GM12878 (cell line): ENCODE measurements at regions not wholly inside any gene's neighbourhood (a gene's known extent, or its start where the extent isn't known, plus 50 kb on each side); places are given as distances from the start of the nearest gene placed in this dataset.

Experiments used
- ATAC-seq: fragments of 200-7000 bp; cut with Tn5 transposase; 3 replicates; pipeline ENCODE4 v1.9.1; 2020; ENCODE audit warnings: mild to moderate bottlenecking, moderate library complexity
- BruUV-seq: library from RNA; stranded (reverse); fragments of 400-500 nt; replicated peaks from 2 replicates; lab custom pipeline; 2021; lab: Mats Ljungman, UMichigan
- CTCF ChIA-PET: fragments of 300-600 bp; sonication (Branson Sonifier 250); formaldehyde crosslinking; extraction: SDS; loops from one replicate; lab custom pipeline; 2021; ENCODE audit warnings: inconsistent platforms; lab: Yijun Ruan, JAX
- POLR2A ChIA-PET: fragments of 350-600 bp; formaldehyde crosslinking; extraction: SDS; loops from one replicate; lab custom pipeline; 2021; ENCODE audit warnings: inconsistent platforms; lab: Charles Lee
- RAD21 ChIA-PET: fragments of 300-600 bp; sonication (Branson Sonifier 250); formaldehyde crosslinking; loops from one replicate; lab custom pipeline; 2023; ENCODE audit warnings: antibody characterized with exemption; ENCODE audit not compliant: unreplicated experiment; lab: Charles Lee
- SMC1A ChIA-PET: fragments of 300-600 bp; sonication (Branson Sonifier 250); formaldehyde crosslinking; loops from one replicate; lab custom pipeline; 2023; ENCODE audit not compliant: unreplicated experiment, uncharacterized antibody; lab: Charles Lee
- DNase-seq: peaks from one replicate; pipeline ENCODE4 v3.0.0-alpha.2; 2011; ENCODE audit warnings: low read depth, low spot score
- FAIRE-seq: peaks from 3 replicates; lab custom pipeline; 2011; peaks lifted over from hg19 to GRCh38; lab: Jason Lieb, UNC
- H2AFZ ChIP-seq: 2 replicates; pipeline ENCODE4 v1.6.0; 2011; ENCODE audit warnings: low read depth, low read length, control low read depth; ENCODE audit not compliant: control insufficient read depth
- H3K27ac ChIP-seq: 2 replicates; pipeline ENCODE4 v1.5.1; 2011; ENCODE audit warnings: control low read depth; ENCODE audit not compliant: control insufficient read depth, insufficient read depth
- H3K27me3 ChIP-seq, 2 experiments: replicated peaks in 1 of 2; 2 replicates each; pipeline versions ENCODE4 v1.6.0 to v1.6.1; 2011; ENCODE audit warnings: low read length in 1 of 2; ENCODE audit not compliant: control insufficient read depth in 2 of 2, insufficient read depth in 2 of 2
- H3K36me3 ChIP-seq, 2 experiments: 2 replicates each; pipeline ENCODE4 v1.5.1; 2011; ENCODE audit warnings: low read length in 1 of 2; ENCODE audit not compliant: control insufficient read depth in 2 of 2, insufficient read depth in 2 of 2
- H3K4me1 ChIP-seq: 2 replicates; pipeline ENCODE4 v1.6.1; 2011; ENCODE audit warnings: mild to moderate bottlenecking, low read length, moderate library complexity, mixed read lengths; ENCODE audit not compliant: control insufficient read depth, insufficient read depth
- H3K4me2 ChIP-seq: 2 replicates; pipeline ENCODE4 v1.6.0; 2011; ENCODE audit warnings: control low read depth; ENCODE audit not compliant: control insufficient read depth, insufficient read depth
- H3K4me3 ChIP-seq: fragments of 200-600 bp; sonication (generic); 2 replicates; pipeline ENCODE4 v1.5.1; 2016
- H3K79me2 ChIP-seq: 2 replicates; pipeline ENCODE4 v1.6.0; 2011; ENCODE audit warnings: low read length; ENCODE audit not compliant: control insufficient read depth, insufficient read depth
- H3K9ac ChIP-seq: 2 replicates; pipeline ENCODE4 v1.8.0; 2011; ENCODE audit warnings: low read length, control low read depth, mixed read lengths; ENCODE audit not compliant: control insufficient read depth, insufficient read depth
- H3K9me3 ChIP-seq: replicated peaks from 3 replicates; pipeline ENCODE4 v1.5.1; 2011; ENCODE audit warnings: mild to moderate bottlenecking, low read length; ENCODE audit not compliant: control insufficient read depth, insufficient read depth
- H4K20me1 ChIP-seq: 2 replicates; pipeline ENCODE4 v1.6.0; 2011; ENCODE audit not compliant: control insufficient read depth, insufficient read depth
- BCLAF1 ChIP-seq: fragments of 450-650 bp; IDR thresholded peaks from 2 replicates; pipeline ENCODE4 v1.6.1; 2017; ENCODE audit warnings: antibody characterized with exemption, mild to moderate bottlenecking, moderate library complexity
- BHLHE40 ChIP-seq, 2 experiments: fragments of 450-650 bp in 1 of 2; IDR thresholded peaks; 2 replicates each; pipeline ENCODE4 v1.6.1; 2011 to 2017; ENCODE audit warnings: low read depth in 2 of 2, borderline replicate concordance in 1 of 2, improper control_type of control experiment in 1 of 2, low read length in 1 of 2, mild to moderate bottlenecking in 1 of 2
- CBX5 ChIP-seq: sonication (generic); IDR thresholded peaks from 2 replicates; pipeline ENCODE4 v1.6.1; 2016; ENCODE audit warnings: low read depth, moderate library complexity, mild to moderate bottlenecking, inconsistent platforms
- CHD4 ChIP-seq: fragments of 200-600 bp; sonication (generic); IDR thresholded peaks from 2 replicates; pipeline ENCODE4 v1.6.1; 2016; ENCODE audit warnings: mild to moderate bottlenecking
- ZNF384 ChIP-seq: IDR thresholded peaks from 2 replicates; pipeline ENCODE4 v1.6.1; 2012; ENCODE audit warnings: low read depth, mild to moderate bottlenecking, low read length, improper control_type of control experiment, borderline replicate concordance
- ZNF687 ChIP-seq: fragments of 450-650 bp; IDR thresholded peaks from 2 replicates; pipeline ENCODE4 v1.6.1; 2017; ENCODE audit warnings: mild to moderate bottlenecking, moderate library complexity
- WGBS: methylation state at CpG from one replicate; pipeline ENCODE4 v1.1.6; 2016; ENCODE audit warnings: low lambda C conversion rate; ENCODE audit not compliant: insufficient replicate concordance, insufficient coverage; ENCODE audit errors: missing lambda C conversion rate; 5-methylcytosine and 5-hydroxymethylcytosine counted together
- in situ Hi-C: fragments of 300-500 bp; cut with MboI; formaldehyde crosslinking; loops from 9 replicates; pipeline ENCODE4 v1.14.3; 2018; ENCODE audit warnings: mixed read lengths
- intact Hi-C: fragments of 100-400 bp; cut with micrococcal nuclease; formaldehyde crosslinking; loops from one replicate; pipeline ENCODE4 v1.14.2; 2022; ENCODE audit not compliant: unreplicated experiment

DNA sequence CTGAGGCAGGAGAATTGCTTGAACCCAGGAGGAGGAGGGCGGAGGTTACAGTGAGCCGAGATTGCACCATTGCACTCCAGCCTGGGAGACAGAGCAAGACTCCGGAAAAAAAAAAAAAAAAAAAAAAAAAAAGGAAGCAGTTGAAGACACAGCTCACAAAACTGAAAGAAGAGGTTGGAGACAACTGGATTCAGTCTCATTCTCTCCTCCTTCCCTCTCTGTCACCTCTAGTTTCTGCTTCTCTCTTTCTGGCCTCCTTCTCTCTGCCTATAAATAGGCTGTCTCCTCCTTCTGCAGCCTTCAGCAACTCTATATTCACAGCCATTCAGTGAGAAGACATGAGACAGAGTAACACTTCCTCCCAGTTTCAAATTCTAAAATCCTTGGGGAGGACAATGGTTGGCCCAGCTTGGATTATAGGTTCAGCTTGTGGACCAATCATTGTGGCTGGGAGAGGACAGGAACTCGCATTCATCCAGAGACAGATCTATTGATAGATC is 125.6 kb upstream of the HABP2 start:
- SMC1A ChIA-PET, result no interaction called here
- no peaks in the 10 kb centered on the region; the same call in 1 of the 2 replicates for H4K20me1 ChIP-seq
- no peak overlapping the region for H2AFZ ChIP-seq
- H3K27ac ChIP-seq, result no peak overlapping the region
- H3K4me2 ChIP-seq, result no peak overlapping the region
- no peak overlapping the region for H3K4me3 ChIP-seq
- FAIRE-seq (no peak), DNase-seq (no peak)
- no peaks in the 10 kb centered on the region for H3K9me3 ChIP-seq
- in situ Hi-C loops, result no loop called here
- H3K9ac ChIP-seq, result no peak overlapping the region
- intact Hi-C loops, result no loop called here
- H3K36me3 ChIP-seq, result no peaks in the 10 kb centered on the region
- no TSS peak for BruUV-seq
- WGBS, result 28% methylated on average over 3 of the region's 4 CpGs
- no peaks in the 10 kb centered on the region; a peak in 1 of 4 replicates for H3K27me3 ChIP-seq
- no peak for TF ChIP-seq ZNF687
- no peak for TF ChIP-seq BHLHE40 (IDR thresholded peaks at IDR 0.05; ENCODE audit: borderline replicate concordance in 1 of 2, low read depth in 2 of 2, low read length in 1 of 2)
- TF ChIP-seq ZNF384, result no peak
- TF ChIP-seq BCLAF1, result no peak
- no peak for TF ChIP-seq CHD4
- TF ChIP-seq CBX5, result no peak
- TF ChIP-seq, all 136 proteins: peak for 0
- no peaks in the 10 kb centered on the region for H3K4me1 ChIP-seq
- H3K79me2 ChIP-seq, result no peaks in the 10 kb centered on the region
- ATAC-seq, result no peak
- ChIA-PET RAD21 (no interaction called here), CTCF (interaction anchor here (1.2 kb wide), 1 partner anchor 42 kb away, joined by 3 read pairs; no protein-coding TSS in a partner anchor), POLR2A (no interaction called here)
